KBM-7 (cell line): ENCODE measurements at regions not wholly inside any gene's neighbourhood (a gene's known extent, or its start where the extent isn't known, plus 50 kb on each side); places are given as distances from the start of the nearest gene placed in this dataset.
"Not testable (repeated sequence)": the region's sequence is repeated elsewhere in the genome, so short reads cannot be mapped to it uniquely, and the experiment has no call there.

Experiments used
- DNase-seq: peaks from one replicate; pipeline ENCODE4 v3.0.0-alpha.2; 2015
- in situ Hi-C: fragments of 300-500 bp; cut with MboI; formaldehyde crosslinking; loops from 2 replicates; pipeline ENCODE4 v1.14.3; 2020; ENCODE audit warnings: low sequenced_read_pairs, low pct_unique_long_range_greater_than_20kb, mixed read lengths

- DNase-seq = no peak
- in situ Hi-C loops = no loop called here
Observed at GRCh38 chrX:136975684-136976470, 57.9 kb downstream of the GPR101 start.

GRCh38 chrX:136967966-136968365, 65.8 kb downstream of the GPR101 start:
- no peak for DNase-seq
- in situ Hi-C loops = loop anchor here (25.0 kb wide), 1 partner anchor 219 kb away; no protein-coding TSS in a partner anchor

- DNase-seq = no peak
- in situ Hi-C loops = loop anchor here (25.0 kb wide), 1 partner anchor 223 kb away; no protein-coding TSS in a partner anchor
Observed at GRCh38 chrX:136963973-136964372, 69.8 kb downstream of the GPR101 start.

- DNase-seq = no peak
- in situ Hi-C loops = loop anchor here (25.0 kb wide), 1 partner anchor 226 kb away; no protein-coding TSS in a partner anchor
Observed at GRCh38 chrX:136961594-136962135, 72.1 kb downstream of the GPR101 start.

- in situ Hi-C loops = loop anchor here (25.0 kb wide), 1 partner anchor 232 kb away; no protein-coding TSS in a partner anchor
- peak; percentile 60 for DNase-seq
Observed at GRCh38 chrX:136954930-136955329, 74.4 kb upstream of the RBMX start.

GRCh38 chrX:136953867-136954787, 73.6 kb upstream of the RBMX start:
- in situ Hi-C loops = loop anchor here (25.0 kb wide), 1 partner anchor 233 kb away; no protein-coding TSS in a partner anchor
- DNase-seq = peak; percentile 77

- DNase-seq = no peak
Observed at GRCh38 chrX:136950211-136950610, 69.7 kb upstream of the RBMX start.

GRCh38 chrX:136941396-136942337, 61.1 kb upstream of the RBMX start:
- in situ Hi-C loops = no loop called here
- no peak for DNase-seq

More at GRCh38 chrX:136950211-136950610, 69.7 kb upstream of the RBMX start:
- in situ Hi-C loops = loop anchor here (25.0 kb wide), 1 partner anchor 237 kb away; no protein-coding TSS in a partner anchor

GRCh38 chrX:136936183-136936549, 55.6 kb upstream of the RBMX start:
- in situ Hi-C loops = no loop called here
- DNase-seq = no peak

GRCh38 chrX:136935533-136936182, 55.1 kb upstream of the RBMX start:
- DNase-seq, in situ Hi-C loops: not testable (repeated sequence)

GRCh38 chrX:136934652-136935051, 54.1 kb upstream of the RBMX start:
- in situ Hi-C loops = not testable (repeated sequence)

GRCh38 chrX:136933611-136934145, 53.2 kb upstream of the RBMX start:
- DNase-seq = no peak
- in situ Hi-C loops = no loop called here

More at GRCh38 chrX:136934652-136935051, 54.1 kb upstream of the RBMX start:
- DNase-seq = not testable (repeated sequence)

- DNase-seq = no peak
- in situ Hi-C loops = no loop called here
Observed at GRCh38 chrX:136931661-136932060, 51.1 kb upstream of the RBMX start.
